VCaP (cell line): ENCODE measurements at regions not wholly inside any gene's neighbourhood (a gene's known extent, or its start where the extent isn't known, plus 50 kb on each side); places are given as distances from the start of the nearest gene placed in this dataset.

Experiments
- H3K27ac ChIP-seq: fragments of 450-650 bp; 2 replicates; pipeline ENCODE4 v1.5.1; 2017
- CTCF ChIP-seq: fragments of 450-650 bp; conservative IDR thresholded peaks from 2 replicates; pipeline ENCODE4 v1.5.1; 2017; ENCODE audit warnings: mild to moderate bottlenecking, moderate library complexity

DNA sequence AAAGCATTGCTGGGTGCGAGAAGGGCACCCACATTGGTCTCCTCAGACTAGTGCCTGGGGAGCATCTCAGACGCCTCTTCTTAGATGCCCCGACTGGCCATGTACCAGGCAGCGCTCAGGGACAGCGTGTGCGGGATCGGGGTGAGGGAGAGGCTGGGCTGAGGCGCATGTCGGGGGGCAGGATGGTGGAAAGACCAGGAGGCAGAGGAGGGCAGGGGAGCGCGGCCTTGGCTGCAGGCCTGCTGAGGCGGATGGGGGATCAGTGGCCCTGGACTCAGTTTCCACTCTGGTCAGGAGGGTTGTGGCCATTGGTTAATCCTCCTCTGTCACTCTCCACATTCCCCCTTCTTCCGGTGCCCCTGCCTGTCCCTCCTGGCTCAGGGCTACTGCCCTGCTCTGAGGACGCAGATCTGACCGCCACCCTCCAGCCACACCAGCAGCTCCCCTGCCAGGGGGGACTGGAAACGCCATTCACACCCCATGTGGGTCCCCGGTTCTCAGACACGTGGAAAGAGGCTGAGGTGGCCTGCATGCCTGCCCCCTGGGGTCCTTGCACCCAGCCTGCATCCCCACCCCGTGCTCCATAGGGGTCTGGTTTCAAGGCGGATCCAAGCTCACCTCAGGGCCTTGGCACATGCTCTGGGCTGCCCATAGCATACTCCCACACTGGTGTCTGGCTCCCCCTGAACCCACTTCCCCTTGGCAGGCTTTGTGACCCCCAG is 105.9 kb downstream of the CPZ start:
- no peak overlapping the region for H3K27ac ChIP-seq
- TF ChIP-seq CTCF: no peak

- TF ChIP-seq CTCF: no peak
Measured at GRCh38 chr4:8697826-8698225, 105.3 kb downstream of the CPZ start.

DNA sequence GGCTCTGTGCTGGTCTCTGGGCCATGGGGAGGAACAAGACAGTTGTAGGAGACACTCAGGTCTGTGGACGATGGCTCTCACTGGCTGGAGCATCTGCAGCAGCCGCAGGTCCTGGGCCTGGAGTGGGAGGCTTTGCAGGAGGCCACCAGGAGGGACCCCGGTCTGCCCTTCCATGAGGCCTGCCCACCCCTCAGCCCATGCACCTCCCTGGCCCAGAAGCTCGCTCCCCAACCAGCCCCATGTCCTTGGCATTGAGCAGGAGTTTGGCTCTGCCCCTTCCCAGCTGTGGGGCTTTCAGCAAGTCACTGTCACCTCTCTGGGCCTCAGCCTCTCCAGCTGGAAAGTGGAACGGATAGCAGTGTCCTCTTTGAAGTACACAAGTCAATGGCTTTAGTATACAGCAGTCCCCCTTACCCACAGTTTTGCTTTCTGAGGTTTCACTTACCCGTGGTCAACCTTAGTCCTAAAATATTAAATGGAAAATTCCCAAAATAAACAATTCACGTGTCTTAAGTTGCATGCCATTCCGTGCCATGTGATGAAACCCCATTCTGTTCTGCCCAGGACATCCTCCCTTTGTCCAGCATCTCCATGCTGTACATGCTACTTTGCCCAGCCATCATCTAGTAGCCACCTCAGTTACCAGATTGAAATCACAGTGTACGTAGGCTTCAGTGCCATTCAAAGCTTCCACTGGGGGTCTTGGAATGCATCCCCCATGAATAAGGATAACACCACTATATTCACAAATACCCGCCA is 104.0 kb downstream of the CPZ start:
- H3K27ac ChIP-seq: no peak overlapping the region
- no peak for TF ChIP-seq CTCF

More at GRCh38 chr4:8697826-8698225, 105.3 kb downstream of the CPZ start:
- H3K27ac ChIP-seq: no peak overlapping the region

DNA sequence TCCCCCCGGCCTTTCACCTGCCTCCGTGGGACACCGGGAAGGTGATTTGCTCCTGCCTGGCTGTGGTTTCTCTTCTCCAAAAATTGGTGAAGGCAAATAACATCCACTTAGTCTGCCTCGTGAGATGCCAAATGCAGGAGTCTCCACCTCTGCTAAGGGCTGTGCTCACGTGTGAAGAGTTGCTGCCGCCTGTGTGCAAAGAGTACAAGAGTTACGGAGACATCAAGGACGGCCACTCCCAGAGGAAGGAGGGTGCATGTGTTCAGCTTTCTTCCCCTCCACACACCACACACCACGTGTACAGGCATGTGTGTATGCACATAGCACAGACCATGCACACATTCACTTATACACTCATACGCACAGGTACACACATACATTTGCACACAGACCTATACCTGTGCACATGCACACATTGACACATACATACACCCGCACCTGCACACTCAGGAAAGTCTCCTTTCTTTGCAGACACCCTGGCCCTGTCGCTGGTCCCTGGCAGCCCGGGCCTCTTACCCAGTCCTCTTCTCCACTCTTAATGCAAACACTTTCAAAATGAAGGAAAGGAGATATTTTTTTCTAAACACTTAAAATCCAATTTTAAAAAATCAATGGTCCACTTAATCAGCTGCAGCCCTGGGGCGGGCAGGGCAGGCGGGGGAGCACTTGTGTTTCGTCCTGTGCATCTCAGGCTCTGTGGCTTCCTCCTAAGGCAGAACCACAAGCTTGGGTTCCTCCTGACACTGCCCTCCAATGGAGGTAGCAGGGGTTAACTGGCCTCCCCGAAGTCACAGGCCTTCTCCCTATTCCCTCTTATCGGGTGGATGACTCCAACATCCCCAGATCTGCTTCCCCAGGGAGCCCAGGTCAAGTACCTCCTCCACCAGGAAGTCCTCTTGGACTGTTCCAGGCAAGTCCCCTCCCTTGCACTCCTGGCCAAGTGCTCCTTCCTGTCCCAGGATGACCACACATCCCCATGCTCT is 103.0 kb downstream of the CPZ start:
- TF ChIP-seq CTCF: no peak
- no peak overlapping the region for H3K27ac ChIP-seq

GRCh38 chr4:8694651-8695151 is 102.1 kb downstream of the CPZ start:
- no peak for TF ChIP-seq CTCF
- no peak overlapping the region for H3K27ac ChIP-seq

- no peak overlapping the region for H3K27ac ChIP-seq
- no peak for TF ChIP-seq CTCF
Measured at GRCh38 chr4:8694226-8694625, 101.7 kb downstream of the CPZ start.
